ENCODE measurements at regions not wholly inside any gene's neighbourhood (a gene's known extent, or its start where the extent isn't known, plus 50 kb on each side); places are given as distances from the start of the nearest gene placed in this dataset.
A peak's percentile ranks its signal among the peaks of the same experiment; 100 is the strongest.
"Not testable (repeated sequence)": the region's sequence is repeated elsewhere in the genome, so short reads cannot be mapped to it uniquely, and the experiment has no call there.

GRCh38 chr12:40172879-40173278 is 51.9 kb upstream of the LRRK2 start:
- no peak for DNase-seq

DNA sequence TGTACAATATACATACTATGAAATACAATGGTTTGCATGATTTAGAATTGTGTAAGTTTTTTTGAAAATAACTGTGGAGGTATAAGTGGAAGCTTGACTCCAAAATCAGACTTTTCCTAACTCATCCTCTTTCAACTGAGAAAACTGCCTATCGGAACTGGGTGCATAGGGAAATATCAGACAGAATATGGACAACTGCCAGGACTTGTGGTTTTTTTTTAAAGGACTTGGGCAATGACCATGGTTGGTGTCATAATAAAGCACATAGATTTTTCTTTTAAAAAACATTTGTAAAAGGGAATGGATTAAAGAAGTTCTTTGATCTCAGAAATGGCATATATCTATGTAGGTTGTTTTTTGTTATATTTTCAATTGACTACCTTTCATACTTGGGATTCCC is 53.3 kb upstream of the LRRK2 start:
- DNase-seq = no peak

DNA sequence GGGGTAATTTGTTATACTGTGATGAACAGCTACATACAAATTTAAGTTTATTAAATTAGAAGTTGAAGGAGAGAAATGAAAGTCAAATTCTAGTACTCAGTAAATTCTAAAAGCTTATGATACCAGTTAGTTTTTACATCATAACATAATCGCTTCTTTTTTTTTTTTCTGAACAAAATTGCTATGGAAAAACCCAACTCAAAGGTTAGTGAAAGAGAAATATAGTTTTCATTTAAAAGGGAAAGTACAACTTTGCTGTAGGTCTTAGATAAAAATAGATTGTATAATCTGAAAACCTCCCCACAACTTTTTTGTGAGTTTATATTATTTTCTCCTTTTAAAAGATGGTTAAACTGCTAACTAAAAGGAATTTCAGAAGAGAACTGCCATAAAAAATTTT is 53.7 kb upstream of the LRRK2 start:
- DNase-seq = no peak

GRCh38 chr12:40170593-40170992 is 54.2 kb upstream of the LRRK2 start:
- DNase-seq = no peak

GRCh38 chr12:40168868-40169267 is 55.9 kb upstream of the LRRK2 start:
- no peak for DNase-seq

GRCh38 chr12:40168419-40168818 is 56.4 kb upstream of the LRRK2 start:
- not testable (repeated sequence) for DNase-seq

- DNase-seq = no peak
Measured at GRCh38 chr12:40168001-40168400, 56.8 kb upstream of the LRRK2 start.

DNA sequence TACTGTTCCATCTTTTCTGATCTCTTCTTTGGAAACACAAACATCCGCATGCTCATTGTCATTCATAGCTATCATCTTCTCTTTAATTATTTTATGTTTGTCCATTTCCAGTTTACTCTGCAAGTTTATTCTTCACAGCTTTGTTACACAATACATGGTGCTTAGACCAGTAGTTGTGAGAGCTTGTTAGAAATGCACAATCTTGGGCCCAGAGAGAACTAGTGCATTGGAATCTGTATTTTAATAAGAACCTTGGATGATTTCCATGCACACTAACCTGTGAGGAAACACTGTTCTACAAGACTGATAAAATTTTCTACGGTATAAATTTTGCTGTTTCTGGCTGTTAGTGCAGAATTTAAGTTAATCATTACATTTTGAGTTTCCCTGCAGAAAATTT is 59.3 kb upstream of the SLC2A13 start:
- no peak for DNase-seq

DNA sequence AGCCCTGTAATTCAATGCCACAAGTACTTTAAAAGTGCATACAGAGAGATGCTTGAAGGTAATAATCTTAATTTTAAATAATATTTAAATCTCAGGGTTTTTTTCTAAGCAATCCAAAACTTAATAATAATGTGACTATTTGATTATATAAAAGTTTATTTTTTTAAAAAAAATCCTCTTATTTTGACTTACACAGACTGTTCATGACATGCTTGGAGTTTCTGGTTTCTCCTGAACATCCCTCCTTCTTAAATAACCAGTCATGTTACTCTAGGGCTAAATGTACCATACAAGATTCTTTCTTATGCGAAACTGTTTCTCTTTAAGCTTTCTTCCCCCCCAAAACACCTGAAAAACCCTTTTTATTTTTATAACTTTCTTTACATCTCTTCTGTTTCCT is 58.2 kb upstream of the SLC2A13 start:
- no peak for DNase-seq

GRCh38 chr12:40162033-40162432 is 56.2 kb upstream of the SLC2A13 start:
- DNase-seq = no peak

- DNase-seq = peak; percentile 19 to 21
Measured at GRCh38 chr12:40158592-40159111, 52.8 kb upstream of the SLC2A13 start.

- DNase-seq = no peak
Measured at GRCh38 chr12:40157336-40157735, 51.5 kb upstream of the SLC2A13 start.

DNA sequence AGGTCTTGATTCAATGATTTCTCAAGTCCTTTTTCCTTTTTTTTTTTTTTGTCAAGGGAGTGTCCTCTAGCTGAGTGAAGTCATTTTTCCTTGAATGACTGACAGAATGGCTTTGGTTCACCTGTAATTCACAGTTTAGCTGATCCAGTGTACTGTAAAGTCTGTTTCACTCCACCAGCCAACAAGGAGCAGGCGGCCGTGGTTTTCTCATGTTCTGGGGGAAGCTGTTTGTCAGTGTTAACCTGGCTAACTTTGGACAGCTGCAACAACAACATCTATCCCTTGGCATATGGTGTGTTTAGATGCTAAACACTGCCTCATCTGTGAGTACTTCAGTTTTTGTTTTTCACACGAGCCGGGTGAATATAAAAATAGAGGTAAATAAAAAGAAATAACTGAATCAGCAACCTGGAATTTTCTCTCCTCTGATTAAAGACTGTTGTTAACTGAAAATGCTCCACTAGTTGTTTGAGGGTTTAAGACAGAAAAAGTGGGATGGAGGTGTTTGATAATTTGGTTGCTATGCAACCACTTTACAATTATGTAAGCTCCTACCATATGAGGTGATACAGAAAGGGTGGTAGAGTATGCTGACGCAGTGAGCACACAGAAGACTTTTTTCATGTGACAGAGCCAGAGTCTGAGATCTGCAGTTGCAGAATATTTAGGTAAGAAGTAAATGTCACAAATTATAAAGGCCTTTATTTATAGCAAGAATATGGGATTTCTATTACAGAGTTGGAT is 50.3 kb upstream of the SLC2A13 start:
- no peak for DNase-seq

Measured in NCI-H187 (cell line).